GM18520 (cell line): ENCODE measurements at regions not wholly inside any gene's neighbourhood (a gene's known extent, or its start where the extent isn't known, plus 50 kb on each side); places are given as distances from the start of the nearest gene placed in this dataset.
A peak's percentile ranks its signal among the peaks of the same experiment; 100 is the strongest.
"Not testable (repeated sequence)": the region's sequence is repeated elsewhere in the genome, so short reads cannot be mapped to it uniquely, and the experiment has no call there.

Experiments
- ATAC-seq: cut with Tn5 transposase; IDR thresholded peaks from one replicate; pipeline ENCODE4 v1.9.1; 2021; ENCODE audit not compliant: unreplicated experiment

GRCh38 chr2:113551637-113552318, 53.3 kb downstream of the FOXD4L1 start:
- ATAC-seq: peak; percentile 83

GRCh38 chr2:113559820-113560219, 61.4 kb downstream of the FOXD4L1 start:
- ATAC-seq: not testable (repeated sequence)

- peak; percentile 68 for ATAC-seq
Observed at GRCh38 chr2:113562662-113563061, 64.2 kb downstream of the FOXD4L1 start.

GRCh38 chr2:113566674-113567480, 60.2 kb upstream of the RABL2A start:
- not testable (repeated sequence) for ATAC-seq

- ATAC-seq: not testable (repeated sequence)
Observed at GRCh38 chr2:113567481-113567849, 59.6 kb upstream of the RABL2A start.

- ATAC-seq: not testable (repeated sequence)
Observed at GRCh38 chr2:113568231-113568630, 58.8 kb upstream of the RABL2A start.

DNA sequence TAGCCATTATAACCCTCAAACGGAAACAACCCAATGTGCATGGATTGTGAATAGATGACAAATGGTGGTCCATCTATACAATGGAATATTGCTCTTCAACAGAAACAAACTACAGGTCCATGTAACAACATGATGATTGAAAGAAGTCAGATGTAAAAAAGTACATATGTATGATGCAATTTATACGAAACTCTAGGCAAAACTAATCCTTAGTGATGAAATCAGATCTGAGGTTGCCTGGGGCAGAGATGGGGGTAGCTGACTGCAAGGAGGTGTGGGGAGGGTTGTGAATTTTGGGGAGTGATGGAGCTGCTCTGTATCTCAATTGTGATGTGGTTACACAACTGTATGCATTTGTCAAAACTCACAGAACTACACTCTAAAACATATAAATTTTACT, 57.0 kb upstream of the RABL2A start:
- ATAC-seq: not testable (repeated sequence)

DNA sequence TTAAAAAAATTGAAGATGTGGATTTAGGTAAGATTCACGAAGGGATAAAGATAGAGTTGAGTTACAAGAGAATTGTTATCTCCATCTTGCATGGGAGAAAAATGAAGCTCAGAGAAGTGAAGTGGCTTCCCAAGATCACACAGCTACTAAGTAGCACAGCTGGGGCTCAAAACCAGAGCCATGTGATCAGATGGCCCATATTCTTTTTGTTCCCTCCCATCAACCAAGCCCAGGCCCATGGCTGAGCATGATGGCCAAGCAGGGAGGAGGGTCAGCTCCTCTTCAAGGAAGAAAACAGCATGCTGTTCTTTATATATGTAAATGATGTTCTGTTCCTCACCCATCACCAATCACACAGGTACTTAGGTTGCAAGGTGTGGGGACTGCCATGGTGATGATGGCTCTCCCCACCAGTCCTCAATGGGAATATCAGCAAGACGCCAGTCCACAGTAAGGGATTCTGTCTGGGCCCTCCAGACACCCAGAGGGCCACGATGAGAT, 56.5 kb upstream of the RABL2A start:
- not testable (repeated sequence) for ATAC-seq

GRCh38 chr2:113571482-113572068, 55.5 kb upstream of the RABL2A start:
- ATAC-seq: not testable (repeated sequence)

- not testable (repeated sequence) for ATAC-seq
Observed at GRCh38 chr2:113575721-113576120, 51.3 kb upstream of the RABL2A start.

DNA sequence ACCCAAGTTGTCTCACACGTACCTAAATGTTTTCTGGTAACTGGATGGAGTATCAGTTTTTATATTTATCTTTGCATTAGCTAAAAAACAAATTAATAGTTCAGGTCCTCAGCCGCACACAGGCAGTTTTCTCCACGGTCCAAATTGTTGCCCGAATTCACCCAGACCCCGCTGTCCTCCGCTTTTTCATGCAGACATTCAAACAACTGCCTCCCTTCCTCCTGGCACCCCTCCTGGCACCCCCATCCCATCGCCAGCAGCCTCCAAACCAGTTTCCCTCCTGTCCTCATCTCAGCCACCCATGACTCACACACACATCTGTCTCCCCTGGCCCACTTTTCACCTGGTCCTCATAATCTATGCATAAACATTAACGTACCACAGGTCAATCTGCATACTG, 50.7 kb upstream of the RABL2A start:
- not testable (repeated sequence) for ATAC-seq
